GM12878 (cell line): ENCODE measurements at regions not wholly inside any gene's neighbourhood (a gene's known extent, or its start where the extent isn't known, plus 50 kb on each side); places are given as distances from the start of the nearest gene placed in this dataset.
"Not testable (repeated sequence)": the region's sequence is repeated elsewhere in the genome, so short reads cannot be mapped to it uniquely, and the experiment has no call there.

Experiments used
- ATAC-seq: fragments of 200-7000 bp; cut with Tn5 transposase; 3 replicates; pipeline ENCODE4 v1.9.1; 2020; ENCODE audit warnings: mild to moderate bottlenecking, moderate library complexity
- BruUV-seq: library from RNA; stranded (reverse); fragments of 400-500 nt; replicated peaks from 2 replicates; lab custom pipeline; 2021; lab: Mats Ljungman, UMichigan
- CTCF ChIA-PET: fragments of 300-600 bp; sonication (Branson Sonifier 250); formaldehyde crosslinking; extraction: SDS; loops from one replicate; lab custom pipeline; 2021; ENCODE audit warnings: inconsistent platforms; lab: Yijun Ruan, JAX
- POLR2A ChIA-PET: fragments of 350-600 bp; formaldehyde crosslinking; extraction: SDS; loops from one replicate; lab custom pipeline; 2021; ENCODE audit warnings: inconsistent platforms; lab: Charles Lee
- RAD21 ChIA-PET: fragments of 300-600 bp; sonication (Branson Sonifier 250); formaldehyde crosslinking; loops from one replicate; lab custom pipeline; 2023; ENCODE audit warnings: antibody characterized with exemption; ENCODE audit not compliant: unreplicated experiment; lab: Charles Lee
- SMC1A ChIA-PET: fragments of 300-600 bp; sonication (Branson Sonifier 250); formaldehyde crosslinking; loops from one replicate; lab custom pipeline; 2023; ENCODE audit not compliant: unreplicated experiment, uncharacterized antibody; lab: Charles Lee
- DNase-seq: peaks from one replicate; pipeline ENCODE4 v3.0.0-alpha.2; 2011; ENCODE audit warnings: low read depth, low spot score
- FAIRE-seq: peaks from 3 replicates; lab custom pipeline; 2011; peaks lifted over from hg19 to GRCh38; lab: Jason Lieb, UNC
- H2AFZ ChIP-seq: 2 replicates; pipeline ENCODE4 v1.6.0; 2011; ENCODE audit warnings: low read depth, low read length, control low read depth; ENCODE audit not compliant: control insufficient read depth
- H3K27ac ChIP-seq: 2 replicates; pipeline ENCODE4 v1.5.1; 2011; ENCODE audit warnings: control low read depth; ENCODE audit not compliant: control insufficient read depth, insufficient read depth
- H3K27me3 ChIP-seq, 2 experiments: replicated peaks in 1 of 2; 2 replicates each; pipeline versions ENCODE4 v1.6.0 to v1.6.1; 2011; ENCODE audit warnings: low read length in 1 of 2; ENCODE audit not compliant: control insufficient read depth in 2 of 2, insufficient read depth in 2 of 2
- H3K36me3 ChIP-seq, 2 experiments: 2 replicates each; pipeline ENCODE4 v1.5.1; 2011; ENCODE audit warnings: low read length in 1 of 2; ENCODE audit not compliant: control insufficient read depth in 2 of 2, insufficient read depth in 2 of 2
- H3K4me1 ChIP-seq: 2 replicates; pipeline ENCODE4 v1.6.1; 2011; ENCODE audit warnings: mild to moderate bottlenecking, low read length, moderate library complexity, mixed read lengths; ENCODE audit not compliant: control insufficient read depth, insufficient read depth
- H3K4me2 ChIP-seq: 2 replicates; pipeline ENCODE4 v1.6.0; 2011; ENCODE audit warnings: control low read depth; ENCODE audit not compliant: control insufficient read depth, insufficient read depth
- H3K4me3 ChIP-seq: fragments of 200-600 bp; sonication (generic); 2 replicates; pipeline ENCODE4 v1.5.1; 2016
- H3K79me2 ChIP-seq: 2 replicates; pipeline ENCODE4 v1.6.0; 2011; ENCODE audit warnings: low read length; ENCODE audit not compliant: control insufficient read depth, insufficient read depth
- H3K9ac ChIP-seq: 2 replicates; pipeline ENCODE4 v1.8.0; 2011; ENCODE audit warnings: low read length, control low read depth, mixed read lengths; ENCODE audit not compliant: control insufficient read depth, insufficient read depth
- H3K9me3 ChIP-seq: replicated peaks from 3 replicates; pipeline ENCODE4 v1.5.1; 2011; ENCODE audit warnings: mild to moderate bottlenecking, low read length; ENCODE audit not compliant: control insufficient read depth, insufficient read depth
- H4K20me1 ChIP-seq: 2 replicates; pipeline ENCODE4 v1.6.0; 2011; ENCODE audit not compliant: control insufficient read depth, insufficient read depth
- BRCA1 ChIP-seq: IDR thresholded peaks from 2 replicates; pipeline ENCODE4 v1.6.1; 2011; ENCODE audit warnings: low read depth, low read length, improper control_type of control experiment
- CHD1 ChIP-seq: IDR thresholded peaks from 2 replicates; pipeline ENCODE4 v1.6.1; 2012; ENCODE audit warnings: low read depth, low read length, improper control_type of control experiment
- CHD4 ChIP-seq: fragments of 200-600 bp; sonication (generic); IDR thresholded peaks from 2 replicates; pipeline ENCODE4 v1.6.1; 2016; ENCODE audit warnings: mild to moderate bottlenecking
- E2F8 ChIP-seq: fragments of 450-650 bp; IDR thresholded peaks from 2 replicates; pipeline ENCODE4 v1.6.1; 2018; ENCODE audit warnings: mild to moderate bottlenecking, low read depth, moderate library complexity; ENCODE audit not compliant: partially characterized antibody
- E4F1 ChIP-seq: fragments of 450-650 bp; IDR thresholded peaks from 2 replicates; pipeline ENCODE4 v1.6.1; 2018; ENCODE audit warnings: borderline replicate concordance, mild to moderate bottlenecking; ENCODE audit not compliant: partially characterized antibody
- NFYA ChIP-seq: IDR thresholded peaks from 2 replicates; pipeline ENCODE4 v1.6.1; 2011; ENCODE audit warnings: low read depth, mild to moderate bottlenecking, low read length, improper control_type of control experiment, borderline replicate concordance
- RAD21 ChIP-seq: IDR thresholded peaks from 2 replicates; pipeline ENCODE4 v1.6.1; 2011; ENCODE audit warnings: mild to moderate bottlenecking, low read depth, low read length, moderate library complexity; ENCODE audit not compliant: insufficient read depth
- RUNX3 ChIP-seq: IDR thresholded peaks from 2 replicates; pipeline ENCODE4 v1.6.1; 2012; ENCODE audit warnings: low read length, inconsistent platforms
- ZBED1 ChIP-seq: IDR thresholded peaks from 2 replicates; pipeline ENCODE4 v1.6.1; 2016; ENCODE audit warnings: borderline replicate concordance
- ZNF622 ChIP-seq: fragments of 450-650 bp; IDR thresholded peaks from 2 replicates; pipeline ENCODE4 v1.6.1; 2017; ENCODE audit warnings: mild to moderate bottlenecking, inconsistent platforms
- WGBS: methylation state at CpG from one replicate; pipeline ENCODE4 v1.1.6; 2016; ENCODE audit warnings: low lambda C conversion rate; ENCODE audit not compliant: insufficient replicate concordance, insufficient coverage; ENCODE audit errors: missing lambda C conversion rate; 5-methylcytosine and 5-hydroxymethylcytosine counted together
- in situ Hi-C: fragments of 300-500 bp; cut with MboI; formaldehyde crosslinking; loops from 9 replicates; pipeline ENCODE4 v1.14.3; 2018; ENCODE audit warnings: mixed read lengths
- intact Hi-C: fragments of 100-400 bp; cut with micrococcal nuclease; formaldehyde crosslinking; loops from one replicate; pipeline ENCODE4 v1.14.2; 2022; ENCODE audit not compliant: unreplicated experiment

DNA sequence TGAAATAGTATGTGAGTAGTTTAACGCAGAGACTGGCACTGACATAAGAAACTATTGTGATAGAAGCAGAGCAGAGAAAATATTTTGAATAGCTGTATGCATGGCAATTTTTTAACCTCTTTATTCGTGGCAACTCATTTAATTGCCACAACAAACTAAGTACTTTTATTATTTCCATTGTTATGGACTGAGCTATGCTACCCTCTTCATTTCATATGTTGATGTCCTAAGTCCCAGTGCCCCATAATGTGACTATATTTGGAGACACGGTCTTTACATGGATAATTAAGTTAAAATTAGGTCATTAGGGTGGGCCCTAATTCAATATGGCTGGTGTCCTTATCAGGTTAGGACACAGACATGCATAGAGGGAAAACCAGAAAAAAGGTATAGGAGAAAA is 86.1 kb upstream of the PRSS3 start:
- Histone ChIP-seq H3K36me3 (no peaks in the 10 kb centered on the region), H2AFZ (no peak overlapping the region), H3K27me3 (no peaks in the 10 kb centered on the region), H3K9ac (no peak overlapping the region), H4K20me1 (no peaks in the 10 kb centered on the region), H3K4me1 (no peaks in the 10 kb centered on the region), H3K9me3 (no peaks in the 10 kb centered on the region), H3K4me3 (no peak overlapping the region), H3K4me2 (no peak overlapping the region), H3K27ac (no peak overlapping the region), H3K79me2 (no peaks in the 10 kb centered on the region)
- no TSS peak for BruUV-seq
- intact Hi-C loops (no loop called here), in situ Hi-C loops (no loop called here)
- ATAC-seq (no peak), FAIRE-seq (no peak), DNase-seq (no peak)
- 28% methylated on average over 3 of the region's 3 CpGs for WGBS
- SMC1A ChIA-PET = no interaction called here
- RAD21 ChIA-PET = no interaction called here
- POLR2A ChIA-PET = no interaction called here
- TF ChIP-seq E2F8 = no peak
- no peak for TF ChIP-seq ZBED1
- TF ChIP-seq CHD1 = no peak
- TF ChIP-seq RAD21 = no peak
- no peak for TF ChIP-seq CHD4
- no peak for TF ChIP-seq RUNX3
- no peak for TF ChIP-seq E4F1
- TF ChIP-seq ZNF622 = no peak
- no peak for TF ChIP-seq NFYA
- no peak for TF ChIP-seq BRCA1
- CTCF ChIA-PET = interaction anchor here (1.3 kb wide), 1 partner anchor 85 kb away, joined by 5 read pairs; no protein-coding TSS in a partner anchor

- H4K20me1 ChIP-seq, H3K9me3 ChIP-seq, H3K4me3 ChIP-seq, H2AFZ ChIP-seq, H3K4me1 ChIP-seq, H3K9ac ChIP-seq, BruUV-seq, ATAC-seq, DNase-seq, SMC1A ChIA-PET, FAIRE-seq, intact Hi-C loops, CTCF ChIA-PET, H3K4me2 ChIP-seq, in situ Hi-C loops, H3K79me2 ChIP-seq, H3K27ac ChIP-seq, H3K27me3 ChIP-seq, H3K36me3 ChIP-seq, POLR2A ChIA-PET, RAD21 ChIA-PET: not testable (repeated sequence)
- 0% methylated on average over 1 of the region's 1 CpG for WGBS
Measured at GRCh38 chr9:33711418-33711817, 83.9 kb upstream of the PRSS3 start.
